ENCODE measurements at regions not wholly inside any gene's neighbourhood (a gene's known extent, or its start where the extent isn't known, plus 50 kb on each side); places are given as distances from the start of the nearest gene placed in this dataset.
"Not testable (repeated sequence)": the region's sequence is repeated elsewhere in the genome, so short reads cannot be mapped to it uniquely, and the experiment has no call there.

GRCh38 chr16:17049109-17049508, 421.7 kb downstream of the XYLT1 start:
- TF ChIP-seq, protein P1, sequence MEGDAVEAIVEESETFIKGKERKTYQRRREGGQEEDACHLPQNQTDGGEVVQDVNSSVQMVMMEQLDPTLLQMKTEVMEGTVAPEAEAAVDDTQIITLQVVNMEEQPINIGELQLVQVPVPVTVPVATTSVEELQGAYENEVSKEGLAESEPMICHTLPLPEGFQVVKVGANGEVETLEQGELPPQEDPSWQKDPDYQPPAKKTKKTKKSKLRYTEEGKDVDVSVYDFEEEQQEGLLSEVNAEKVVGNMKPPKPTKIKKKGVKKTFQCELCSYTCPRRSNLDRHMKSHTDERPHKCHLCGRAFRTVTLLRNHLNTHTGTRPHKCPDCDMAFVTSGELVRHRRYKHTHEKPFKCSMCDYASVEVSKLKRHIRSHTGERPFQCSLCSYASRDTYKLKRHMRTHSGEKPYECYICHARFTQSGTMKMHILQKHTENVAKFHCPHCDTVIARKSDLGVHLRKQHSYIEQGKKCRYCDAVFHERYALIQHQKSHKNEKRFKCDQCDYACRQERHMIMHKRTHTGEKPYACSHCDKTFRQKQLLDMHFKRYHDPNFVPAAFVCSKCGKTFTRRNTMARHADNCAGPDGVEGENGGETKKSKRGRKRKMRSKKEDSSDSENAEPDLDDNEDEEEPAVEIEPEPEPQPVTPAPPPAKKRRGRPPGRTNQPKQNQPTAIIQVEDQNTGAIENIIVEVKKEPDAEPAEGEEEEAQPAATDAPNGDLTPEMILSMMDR (IDR thresholded peaks at IDR 0.05 in 8 of 11, conservative IDR thresholded peaks at IDR 0.05 in 3 of 11): not testable (repeated sequence)
- TF ChIP-seq POLR2A, POLR2AphosphoS5 (IDR thresholded peaks at IDR 0.05): not testable (repeated sequence)
